ENCODE measurements at regions not wholly inside any gene's neighbourhood (a gene's known extent, or its start where the extent isn't known, plus 50 kb on each side); places are given as distances from the start of the nearest gene placed in this dataset.

- TF ChIP-seq FOSB (CRISPR knock-in tag; IDR thresholded peaks at IDR 0.05) (no peak), MAZ (IDR thresholded peaks at IDR 0.05; ENCODE audit: borderline replicate concordance, low read depth, low read length) (no peak), BCL3 (IDR thresholded peaks at IDR 0.05) (no peak), RARB (CRISPR knock-in tag; IDR thresholded peaks at IDR 0.05) (no peak), HDAC2 (IDR thresholded peaks at IDR 0.05) (no peak), HES2 (IDR thresholded peaks at IDR 0.05) (no peak), HEYL (CRISPR knock-in tag; IDR thresholded peaks at IDR 0.05) (no peak), TP53 (CRISPR knock-in tag; IDR thresholded peaks at IDR 0.05) (no peak), CHD2 (IDR thresholded peaks at IDR 0.05; ENCODE audit: low read length, partially characterized antibody) (no peak), FOSL2 (IDR thresholded peaks at IDR 0.05) (no peak), FOSL2 (CRISPR knock-in tag; IDR thresholded peaks at IDR 0.05) (no peak), CHD4 (IDR thresholded peaks at IDR 0.05; ENCODE audit: borderline replicate concordance) (no peak), PHF8 (IDR thresholded peaks at IDR 0.05; ENCODE audit: borderline replicate concordance, low read depth) (no peak), SMC3 (IDR thresholded peaks at IDR 0.05) (no peak), CBX8 (IDR thresholded peaks at IDR 0.05) (no peak)
- TF ChIP-seq, protein P1, sequence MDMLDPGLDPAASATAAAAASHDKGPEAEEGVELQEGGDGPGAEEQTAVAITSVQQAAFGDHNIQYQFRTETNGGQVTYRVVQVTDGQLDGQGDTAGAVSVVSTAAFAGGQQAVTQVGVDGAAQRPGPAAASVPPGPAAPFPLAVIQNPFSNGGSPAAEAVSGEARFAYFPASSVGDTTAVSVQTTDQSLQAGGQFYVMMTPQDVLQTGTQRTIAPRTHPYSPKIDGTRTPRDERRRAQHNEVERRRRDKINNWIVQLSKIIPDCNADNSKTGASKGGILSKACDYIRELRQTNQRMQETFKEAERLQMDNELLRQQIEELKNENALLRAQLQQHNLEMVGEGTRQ (IDR thresholded peaks at IDR 0.05) = no peak
- TF ChIP-seq, protein P2, sequence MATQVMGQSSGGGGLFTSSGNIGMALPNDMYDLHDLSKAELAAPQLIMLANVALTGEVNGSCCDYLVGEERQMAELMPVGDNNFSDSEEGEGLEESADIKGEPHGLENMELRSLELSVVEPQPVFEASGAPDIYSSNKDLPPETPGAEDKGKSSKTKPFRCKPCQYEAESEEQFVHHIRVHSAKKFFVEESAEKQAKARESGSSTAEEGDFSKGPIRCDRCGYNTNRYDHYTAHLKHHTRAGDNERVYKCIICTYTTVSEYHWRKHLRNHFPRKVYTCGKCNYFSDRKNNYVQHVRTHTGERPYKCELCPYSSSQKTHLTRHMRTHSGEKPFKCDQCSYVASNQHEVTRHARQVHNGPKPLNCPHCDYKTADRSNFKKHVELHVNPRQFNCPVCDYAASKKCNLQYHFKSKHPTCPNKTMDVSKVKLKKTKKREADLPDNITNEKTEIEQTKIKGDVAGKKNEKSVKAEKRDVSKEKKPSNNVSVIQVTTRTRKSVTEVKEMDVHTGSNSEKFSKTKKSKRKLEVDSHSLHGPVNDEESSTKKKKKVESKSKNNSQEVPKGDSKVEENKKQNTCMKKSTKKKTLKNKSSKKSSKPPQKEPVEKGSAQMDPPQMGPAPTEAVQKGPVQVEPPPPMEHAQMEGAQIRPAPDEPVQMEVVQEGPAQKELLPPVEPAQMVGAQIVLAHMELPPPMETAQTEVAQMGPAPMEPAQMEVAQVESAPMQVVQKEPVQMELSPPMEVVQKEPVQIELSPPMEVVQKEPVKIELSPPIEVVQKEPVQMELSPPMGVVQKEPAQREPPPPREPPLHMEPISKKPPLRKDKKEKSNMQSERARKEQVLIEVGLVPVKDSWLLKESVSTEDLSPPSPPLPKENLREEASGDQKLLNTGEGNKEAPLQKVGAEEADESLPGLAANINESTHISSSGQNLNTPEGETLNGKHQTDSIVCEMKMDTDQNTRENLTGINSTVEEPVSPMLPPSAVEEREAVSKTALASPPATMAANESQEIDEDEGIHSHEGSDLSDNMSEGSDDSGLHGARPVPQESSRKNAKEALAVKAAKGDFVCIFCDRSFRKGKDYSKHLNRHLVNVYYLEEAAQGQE (IDR thresholded peaks at IDR 0.05) = no peak
- TF ChIP-seq, protein P3, sequence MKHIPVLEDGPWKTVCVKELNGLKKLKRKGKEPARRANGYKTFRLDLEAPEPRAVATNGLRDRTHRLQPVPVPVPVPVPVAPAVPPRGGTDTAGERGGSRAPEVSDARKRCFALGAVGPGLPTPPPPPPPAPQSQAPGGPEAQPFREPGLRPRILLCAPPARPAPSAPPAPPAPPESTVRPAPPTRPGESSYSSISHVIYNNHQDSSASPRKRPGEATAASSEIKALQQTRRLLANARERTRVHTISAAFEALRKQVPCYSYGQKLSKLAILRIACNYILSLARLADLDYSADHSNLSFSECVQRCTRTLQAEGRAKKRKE (CRISPR knock-in tag; IDR thresholded peaks at IDR 0.05; ENCODE audit: low read depth) = no peak
- TF ChIP-seq, protein P4, sequence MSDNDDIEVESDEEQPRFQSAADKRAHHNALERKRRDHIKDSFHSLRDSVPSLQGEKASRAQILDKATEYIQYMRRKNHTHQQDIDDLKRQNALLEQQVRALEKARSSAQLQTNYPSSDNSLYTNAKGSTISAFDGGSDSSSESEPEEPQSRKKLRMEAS (IDR thresholded peaks at IDR 0.05) = no peak
- Histone ChIP-seq H3K4me2 (no peak overlapping the region), H3K27ac (no peak overlapping the region), H3K4me1 (no peaks in the 10 kb centered on the region), H3K9me3 (peaks cover 3% of the 10 kb centered on the region; the same call in 2 of the 3 replicates), H3K4me3 (no peak overlapping the region)
- CTCF ChIA-PET = no interaction called here
- no peak for DNase-seq (ENCODE audit: low read depth in 1 of 2, low spot score in 1 of 2)
- 2% methylated on average over 4 of the region's 4 CpGs for WGBS (ENCODE audit: missing lambda C conversion rate)
- no peak for FAIRE-seq
- POLR2A ChIA-PET = no interaction called here
- ATAC-seq = no peak
Measured at GRCh38 chr20:60642541-60642940, 609.5 kb upstream of the CDH4 start.

GRCh38 chr20:60648556-60648955 lies 603.5 kb upstream of the CDH4 start:
- Histone ChIP-seq H3K4me2 (no peak overlapping the region), H3K4me1 (no peaks in the 10 kb centered on the region), H3K4me3 (no peak overlapping the region), H3K27ac (no peak overlapping the region), H3K9me3 (peaks cover 3% of the 10 kb centered on the region; the same call in 2 of the 3 replicates)
- FAIRE-seq = no peak
- TF ChIP-seq BHLHE40 (IDR thresholded peaks at IDR 0.05; ENCODE audit: low read depth, low read length) (no peak), FOSB (CRISPR knock-in tag; IDR thresholded peaks at IDR 0.05) (no peak), CBX8 (IDR thresholded peaks at IDR 0.05) (no peak), BCL3 (IDR thresholded peaks at IDR 0.05) (no peak), ZFP36 (IDR thresholded peaks at IDR 0.05; ENCODE audit: borderline replicate concordance, partially characterized antibody) (no peak), HOXB13 (CRISPR knock-in tag; IDR thresholded peaks at IDR 0.05; ENCODE audit: low read depth) (no peak), RAD21 (conservative IDR thresholded peaks at IDR 0.05 in 1 of 2, IDR thresholded peaks at IDR 0.05 in 1 of 2) (no peak), ESRRA (IDR thresholded peaks at IDR 0.05; ENCODE audit: borderline replicate concordance, low read length) (no peak), POLR2A (IDR thresholded peaks at IDR 0.05; ENCODE audit: low read length) (no peak), MAZ (IDR thresholded peaks at IDR 0.05; ENCODE audit: borderline replicate concordance, low read depth, low read length) (no peak)
- CTCF ChIA-PET = no interaction called here
- WGBS (ENCODE audit: missing lambda C conversion rate) = 16% methylated on average over 6 of the region's 6 CpGs
- DNase-seq (ENCODE audit: low read depth in 1 of 2, low spot score in 1 of 2) = no peak
- POLR2A ChIA-PET = no interaction called here
- ATAC-seq = no peak
